DMS79 treated with DMSO at 0.1 percent for 48 hours (cell line): ENCODE measurements at regions not wholly inside any gene's neighbourhood (a gene's known extent, or its start where the extent isn't known, plus 50 kb on each side); places are given as distances from the start of the nearest gene placed in this dataset.
"Not testable (repeated sequence)": the region's sequence is repeated elsewhere in the genome, so short reads cannot be mapped to it uniquely, and the experiment has no call there.

ENCODE experiments used
- DNase-seq: peaks from one replicate; lab custom pipeline; 2025; lab: John Stamatoyannopoulos, UW

DNA sequence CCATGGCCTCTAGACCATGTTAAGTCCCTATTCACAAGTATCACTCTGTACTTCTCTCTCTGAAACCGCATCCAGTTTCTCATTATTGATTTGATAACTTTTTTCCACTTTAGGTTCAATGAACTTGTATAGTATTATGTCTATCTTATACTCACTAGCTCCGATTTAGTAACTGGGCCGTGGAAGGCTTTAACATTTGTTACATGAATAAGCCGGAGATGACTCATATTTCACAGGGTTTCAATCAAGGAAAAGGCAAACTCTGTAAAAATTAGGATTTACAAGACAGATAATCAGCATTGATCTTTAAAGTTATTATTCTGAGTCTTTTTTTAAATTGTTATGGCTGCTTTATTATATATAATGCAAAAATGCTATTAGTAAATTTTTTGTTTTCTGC, 662.2 kb upstream of the CNTN5 start:
- DNase-seq, result no peak

DNA sequence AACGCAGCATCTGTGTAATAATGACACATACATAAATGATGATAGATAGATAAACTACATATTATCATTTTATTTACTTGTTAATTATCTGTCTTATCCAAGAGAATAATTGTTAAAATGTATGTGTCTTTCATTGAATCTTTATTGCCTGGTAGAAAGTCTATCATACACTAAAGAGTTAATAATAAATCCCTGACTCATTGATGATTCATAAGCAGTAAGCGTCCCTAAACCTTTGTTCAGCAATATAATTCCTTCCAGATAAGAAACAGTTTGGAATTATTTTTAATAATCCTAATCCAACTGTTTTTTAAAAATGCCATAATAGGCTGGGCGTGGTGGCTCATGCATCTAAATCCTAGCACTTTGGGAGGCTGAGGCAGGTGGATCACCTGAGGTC, 655.6 kb upstream of the CNTN5 start:
- DNase-seq, result no peak

GRCh38 chr11:98365941-98366340, 654.8 kb upstream of the CNTN5 start:
- no peak for DNase-seq

DNA sequence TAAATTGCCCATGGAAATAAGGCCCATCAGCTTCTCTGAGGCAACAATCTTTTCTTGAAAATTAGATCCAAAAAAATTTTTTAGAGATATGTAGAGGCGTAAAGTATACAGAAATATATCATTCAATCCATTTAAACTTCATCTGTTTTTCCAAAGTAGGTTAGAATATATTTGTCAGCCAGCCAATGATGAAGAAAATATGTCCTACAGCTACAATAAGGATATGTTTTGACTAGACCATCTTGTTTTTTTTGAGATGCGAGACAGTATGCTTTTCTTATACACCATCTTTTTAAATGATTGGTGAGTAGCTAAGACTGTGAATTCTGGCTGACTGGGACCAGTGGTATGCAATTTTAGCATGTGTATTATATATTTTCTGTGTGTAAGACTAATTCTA, 630.4 kb upstream of the CNTN5 start:
- DNase-seq, result no peak

GRCh38 chr11:98394500-98394899, 626.2 kb upstream of the CNTN5 start:
- not testable (repeated sequence) for DNase-seq

- DNase-seq, result no peak
These were observed 622.2 kb upstream of the CNTN5 start for GRCh38 chr11:98398508-98398907.

DNA sequence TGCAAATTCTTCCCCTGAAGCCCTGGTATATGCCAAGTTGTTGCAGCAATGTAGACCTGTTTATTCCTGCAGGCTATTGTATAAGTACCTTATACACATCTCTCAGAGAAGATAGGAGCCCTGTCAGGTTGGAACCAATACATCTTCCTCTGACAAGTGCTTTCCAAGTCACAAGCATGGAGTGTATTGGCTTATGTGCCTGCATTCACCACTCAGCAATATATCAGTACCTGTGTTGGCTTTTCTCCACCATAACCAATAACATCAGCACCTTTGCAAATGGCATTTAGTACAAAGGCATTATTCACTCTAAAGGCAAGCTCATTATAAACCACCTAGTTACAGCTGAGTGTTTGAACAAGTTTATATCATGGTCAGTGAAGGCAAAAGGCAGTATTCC, 611.7 kb upstream of the CNTN5 start:
- DNase-seq, result no peak

DNA sequence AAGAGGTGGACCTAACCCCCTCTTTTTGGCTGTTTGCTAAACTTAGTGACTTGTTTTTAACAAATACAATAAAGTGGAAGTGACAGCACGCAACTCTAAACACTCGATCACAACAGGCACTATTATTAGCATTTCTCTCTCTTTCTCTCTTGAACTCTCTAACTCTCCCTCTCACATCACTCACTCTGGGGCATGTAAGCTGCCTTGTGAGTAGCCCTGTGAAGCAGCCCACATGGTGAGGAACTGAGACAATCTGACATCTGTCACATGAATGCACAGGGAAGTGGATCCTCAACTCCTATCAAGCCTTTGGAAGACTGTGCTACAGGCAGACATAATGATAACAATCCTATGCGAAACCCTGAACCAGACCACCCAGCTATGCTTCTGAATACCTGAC, 609.0 kb upstream of the CNTN5 start:
- no peak for DNase-seq

GRCh38 chr11:98417256-98417755, 603.4 kb upstream of the CNTN5 start:
- DNase-seq, result no peak

DNA sequence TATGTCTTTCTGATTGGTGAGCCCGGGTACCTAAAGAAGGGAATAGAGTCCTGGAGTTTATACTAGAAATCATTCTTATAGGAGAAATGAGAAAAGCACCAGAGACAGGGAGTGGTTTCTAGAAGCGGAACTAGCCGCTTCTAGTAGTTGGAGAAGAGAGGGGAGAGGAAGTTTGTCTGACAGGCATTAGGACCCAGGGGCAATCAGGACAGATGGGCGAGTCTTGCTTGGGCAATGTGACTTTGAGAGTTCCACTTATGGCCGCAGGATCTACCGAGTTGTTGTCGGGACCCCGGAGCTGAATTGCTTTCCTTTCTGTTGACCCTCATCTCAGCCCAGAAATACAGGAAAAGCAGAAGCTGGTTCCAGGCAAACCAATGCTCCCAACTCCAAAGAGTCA, 596.8 kb upstream of the CNTN5 start:
- DNase-seq, result no peak

DNA sequence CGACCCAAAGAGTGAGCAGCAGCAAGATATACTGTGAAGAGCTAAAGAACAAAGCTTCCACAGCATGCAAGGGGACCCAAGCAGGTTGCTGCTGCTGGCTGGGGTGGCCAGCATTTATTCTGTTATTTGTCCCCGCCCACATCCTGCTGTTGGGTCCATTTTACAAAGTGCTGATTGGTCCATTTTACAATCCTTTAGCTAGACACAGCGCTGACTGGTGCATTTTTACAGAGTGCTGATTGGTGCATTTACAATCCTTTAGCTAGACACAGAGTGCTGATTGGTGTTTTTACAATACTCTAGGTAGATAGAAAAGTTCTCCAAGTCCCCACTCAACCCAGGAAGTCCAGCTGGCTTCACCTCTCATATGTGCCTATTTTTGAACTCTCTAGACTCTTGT, 596.0 kb upstream of the CNTN5 start:
- DNase-seq, result not testable (repeated sequence)

GRCh38 chr11:98431463-98432359, 589.0 kb upstream of the CNTN5 start:
- no peak for DNase-seq

GRCh38 chr11:98434296-98434695, 586.5 kb upstream of the CNTN5 start:
- DNase-seq, result no peak

DNA sequence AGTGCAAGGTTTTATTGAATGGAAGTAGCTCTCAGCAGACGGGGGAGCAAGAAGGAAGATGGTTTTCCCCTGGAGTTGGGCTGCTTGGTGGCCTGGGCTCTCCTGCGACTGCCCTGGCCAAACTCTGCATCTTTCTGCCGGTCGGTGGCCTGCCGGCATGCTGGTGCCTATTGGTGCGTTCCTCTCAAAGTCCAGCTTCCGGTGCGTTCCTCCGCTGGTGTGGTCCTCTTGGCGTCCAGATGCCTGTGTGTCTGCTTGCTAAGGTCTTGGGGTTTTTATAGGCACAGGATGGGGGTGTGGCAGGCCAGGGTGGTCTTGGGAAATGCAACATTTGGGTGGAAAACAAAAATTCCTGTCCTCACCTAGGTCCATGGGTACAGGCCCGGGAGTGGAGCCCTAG, 567.4 kb upstream of the CNTN5 start:
- no peak for DNase-seq

DNA sequence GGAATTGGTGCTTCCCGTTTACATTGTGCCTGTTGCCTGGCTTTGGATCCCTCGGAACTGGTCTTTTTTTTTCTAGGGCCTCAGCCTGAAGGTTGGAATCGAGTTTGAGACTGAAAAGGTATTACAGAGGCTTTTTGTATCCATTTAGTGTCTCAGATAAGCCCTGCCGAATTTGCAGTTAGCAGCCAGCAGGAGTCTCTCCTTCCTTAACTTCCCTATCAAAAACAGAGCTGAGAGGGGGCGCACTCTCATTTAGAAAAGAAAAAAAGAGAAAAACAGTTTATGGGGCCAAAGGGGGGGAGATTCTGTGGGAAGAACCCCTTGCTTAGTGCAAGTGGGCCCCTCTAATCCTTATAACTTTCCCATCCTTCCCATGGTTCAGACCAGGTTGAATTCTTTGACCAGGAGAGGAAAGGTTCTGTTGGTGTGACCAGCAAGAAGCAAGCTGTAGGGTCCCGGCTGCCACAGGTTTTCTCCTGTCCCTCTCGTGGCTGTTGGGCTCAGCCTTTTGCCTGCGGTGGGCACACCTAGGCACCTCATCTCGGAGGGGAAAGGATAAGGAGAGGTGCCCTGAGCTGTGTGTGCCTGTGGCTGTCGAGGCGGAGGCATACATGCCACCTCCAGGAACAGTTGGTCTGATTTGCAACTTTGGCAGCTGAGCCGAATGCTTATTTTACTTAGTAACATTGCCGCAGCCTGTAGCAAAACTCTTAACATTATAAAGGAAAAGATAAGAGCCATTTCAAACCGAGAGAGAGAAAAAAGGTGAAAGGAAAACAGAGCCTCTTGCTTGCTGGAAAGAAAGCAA, 565.0 kb upstream of the CNTN5 start:
- no peak for DNase-seq

DNA sequence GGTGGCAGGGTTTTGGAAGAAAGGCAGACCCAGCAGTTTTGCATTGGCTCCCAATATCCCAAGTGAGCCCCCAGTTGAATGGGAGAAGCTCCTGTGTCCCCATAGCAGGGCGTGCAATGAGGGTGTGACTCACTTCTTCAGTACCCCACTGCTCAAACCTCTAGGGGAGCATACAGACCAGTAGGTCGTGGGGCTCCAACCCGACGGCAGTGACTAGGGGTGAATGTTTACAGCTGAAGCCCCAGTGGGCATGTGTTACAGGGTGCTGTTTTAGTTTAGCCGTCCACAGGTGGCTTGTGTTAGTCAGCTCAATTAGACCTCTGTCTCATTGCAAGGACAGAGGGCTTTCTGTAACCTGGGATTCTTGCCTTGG, 564.5 kb upstream of the CNTN5 start:
- no peak for DNase-seq

DNA sequence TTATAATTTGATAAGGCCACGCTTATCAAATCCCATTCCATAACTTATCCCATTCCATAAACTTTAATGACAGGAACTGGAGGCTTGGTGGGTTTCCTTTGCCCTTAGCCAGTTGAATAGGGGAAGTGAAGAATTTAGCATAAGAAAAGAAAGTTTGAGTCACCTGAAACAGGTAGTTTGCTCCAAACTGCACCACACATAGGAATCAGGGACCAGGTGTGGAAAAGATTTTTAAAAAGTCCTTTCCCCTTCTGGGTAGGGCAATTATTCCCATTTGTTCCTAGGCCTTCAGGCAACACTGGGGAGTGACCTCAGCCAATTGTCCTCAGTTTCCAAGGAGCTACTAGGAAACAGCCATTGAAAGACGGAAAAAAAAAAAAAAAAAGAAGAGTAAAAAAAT, 525.7 kb upstream of the CNTN5 start:
- DNase-seq, result no peak

GRCh38 chr11:98495601-98496000, 525.1 kb upstream of the CNTN5 start:
- DNase-seq, result no peak

GRCh38 chr11:98507208-98507607, 513.5 kb upstream of the CNTN5 start:
- no peak for DNase-seq

- DNase-seq, result no peak
These were observed 507.8 kb upstream of the CNTN5 start for GRCh38 chr11:98512938-98513337.

DNA sequence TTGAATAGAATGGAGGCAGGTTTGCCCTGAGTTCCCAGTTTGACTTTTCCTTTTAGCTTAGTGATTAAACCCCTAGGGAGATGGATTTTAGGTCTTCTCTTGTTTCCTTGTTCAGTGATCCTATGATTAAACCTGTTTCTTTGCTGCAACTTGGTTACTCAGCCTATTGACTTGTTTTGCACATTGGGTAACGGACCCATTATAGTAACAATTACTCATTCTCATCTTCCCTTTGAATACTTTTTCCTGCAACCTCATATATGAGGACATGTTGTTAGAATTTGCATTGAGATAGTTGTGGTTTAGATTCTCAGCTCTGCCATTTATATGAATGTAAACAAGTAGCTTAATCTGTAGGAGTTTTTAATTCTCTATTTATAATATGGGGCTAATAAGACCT, 489.2 kb upstream of the CNTN5 start:
- no peak for DNase-seq

DNA sequence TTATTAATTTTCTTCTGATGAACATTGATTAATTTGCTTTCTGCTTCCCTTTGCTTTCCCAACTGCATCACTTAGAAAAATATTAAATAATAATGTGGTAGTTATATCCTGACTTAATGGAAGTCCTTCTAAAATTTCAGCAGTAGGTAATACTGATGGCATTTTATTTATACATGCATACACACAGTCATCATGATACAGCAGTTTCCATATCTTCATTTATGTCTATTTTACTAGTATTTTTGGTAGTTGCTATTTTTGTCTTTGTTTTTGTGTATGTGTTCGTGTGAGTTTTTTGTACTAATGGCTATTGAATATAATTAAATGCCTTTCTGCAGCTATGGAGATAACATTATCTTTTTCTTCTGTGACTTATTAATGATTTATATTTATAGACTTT, 484.7 kb upstream of the CNTN5 start:
- DNase-seq, result no peak

- not testable (repeated sequence) for DNase-seq
These were observed 482.4 kb upstream of the CNTN5 start for GRCh38 chr11:98538358-98538757.
